NCI-H2107 (cell line): ENCODE measurements at regions not wholly inside any gene's neighbourhood (a gene's known extent, or its start where the extent isn't known, plus 50 kb on each side); places are given as distances from the start of the nearest gene placed in this dataset.
"Not testable (repeated sequence)": the region's sequence is repeated elsewhere in the genome, so short reads cannot be mapped to it uniquely, and the experiment has no call there.

Source experiments
- DNase-seq: peaks from one replicate; lab custom pipeline; 2025; lab: John Stamatoyannopoulos, UW

GRCh38 chr7:50854831-50855230 lies 72.1 kb upstream of the GRB10 start:
- DNase-seq = no peak

- DNase-seq = no peak
Measured at GRCh38 chr7:50854247-50854646, 71.6 kb upstream of the GRB10 start.

- DNase-seq = no peak
Measured at GRCh38 chr7:50853311-50853710, 70.6 kb upstream of the GRB10 start.

- no peak for DNase-seq
Measured at GRCh38 chr7:50852901-50853300, 70.2 kb upstream of the GRB10 start.

GRCh38 chr7:50851891-50852290 lies 69.2 kb upstream of the GRB10 start:
- no peak for DNase-seq

- no peak for DNase-seq
Measured at GRCh38 chr7:50851451-50851850, 68.8 kb upstream of the GRB10 start.

GRCh38 chr7:50849991-50850390 lies 67.3 kb upstream of the GRB10 start:
- DNase-seq = no peak

- no peak for DNase-seq
Measured at GRCh38 chr7:50848203-50848602, 65.5 kb upstream of the GRB10 start.

GRCh38 chr7:50844861-50845260 lies 62.2 kb upstream of the GRB10 start:
- not testable (repeated sequence) for DNase-seq

- DNase-seq = no peak
Measured at GRCh38 chr7:50842041-50842440, 59.3 kb upstream of the GRB10 start.

GRCh38 chr7:50838675-50839377 lies 56.1 kb upstream of the GRB10 start:
- DNase-seq = no peak

GRCh38 chr7:50837965-50838364 lies 55.3 kb upstream of the GRB10 start:
- no peak for DNase-seq

- no peak for DNase-seq
Measured at GRCh38 chr7:50836646-50837045, 54.0 kb upstream of the GRB10 start.

GRCh38 chr7:50835156-50835555 lies 52.5 kb upstream of the GRB10 start:
- DNase-seq = no peak

- DNase-seq = no peak
Measured at GRCh38 chr7:50834679-50835078, 52.0 kb upstream of the GRB10 start.

GRCh38 chr7:50834031-50834535 lies 51.4 kb upstream of the GRB10 start:
- DNase-seq = no peak

- DNase-seq = no peak
Measured at GRCh38 chr7:50832744-50833143, 50.0 kb upstream of the GRB10 start.
